ENCODE measurements at regions not wholly inside any gene's neighbourhood (a gene's known extent, or its start where the extent isn't known, plus 50 kb on each side); places are given as distances from the start of the nearest gene placed in this dataset.

DNA sequence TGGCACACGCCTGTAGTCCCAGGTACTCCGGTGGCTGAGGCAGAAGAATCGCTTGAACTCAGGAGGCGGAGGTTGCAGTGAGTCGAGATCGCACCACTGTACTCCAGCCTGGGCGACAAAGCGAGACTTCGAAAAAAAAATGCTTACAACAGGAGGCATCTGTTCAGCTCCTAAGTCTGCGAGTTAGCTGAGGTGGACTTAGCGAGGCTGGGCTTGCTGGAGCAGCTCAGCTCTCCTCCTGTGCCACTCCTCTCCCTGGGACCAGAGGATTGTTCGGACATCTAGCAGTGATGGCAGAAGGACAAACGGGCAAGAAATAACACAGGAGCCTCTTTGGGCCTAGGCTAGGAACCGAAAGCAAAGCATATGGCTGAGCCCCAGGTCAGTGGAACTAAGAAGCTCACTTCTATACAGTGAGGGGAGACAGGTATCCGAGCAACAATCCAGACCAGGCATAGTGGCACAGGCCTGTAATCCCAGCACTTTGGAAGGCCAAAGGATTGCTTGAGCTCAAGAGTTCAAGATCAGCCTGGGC is 260.1 kb downstream of the GLI2 start:
- TF ChIP-seq, protein P1, sequence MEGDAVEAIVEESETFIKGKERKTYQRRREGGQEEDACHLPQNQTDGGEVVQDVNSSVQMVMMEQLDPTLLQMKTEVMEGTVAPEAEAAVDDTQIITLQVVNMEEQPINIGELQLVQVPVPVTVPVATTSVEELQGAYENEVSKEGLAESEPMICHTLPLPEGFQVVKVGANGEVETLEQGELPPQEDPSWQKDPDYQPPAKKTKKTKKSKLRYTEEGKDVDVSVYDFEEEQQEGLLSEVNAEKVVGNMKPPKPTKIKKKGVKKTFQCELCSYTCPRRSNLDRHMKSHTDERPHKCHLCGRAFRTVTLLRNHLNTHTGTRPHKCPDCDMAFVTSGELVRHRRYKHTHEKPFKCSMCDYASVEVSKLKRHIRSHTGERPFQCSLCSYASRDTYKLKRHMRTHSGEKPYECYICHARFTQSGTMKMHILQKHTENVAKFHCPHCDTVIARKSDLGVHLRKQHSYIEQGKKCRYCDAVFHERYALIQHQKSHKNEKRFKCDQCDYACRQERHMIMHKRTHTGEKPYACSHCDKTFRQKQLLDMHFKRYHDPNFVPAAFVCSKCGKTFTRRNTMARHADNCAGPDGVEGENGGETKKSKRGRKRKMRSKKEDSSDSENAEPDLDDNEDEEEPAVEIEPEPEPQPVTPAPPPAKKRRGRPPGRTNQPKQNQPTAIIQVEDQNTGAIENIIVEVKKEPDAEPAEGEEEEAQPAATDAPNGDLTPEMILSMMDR (IDR thresholded peaks at IDR 0.05) = no peak
- TF ChIP-seq EP300 (IDR thresholded peaks at IDR 0.05) = no peak

Data from upper lobe of left lung (tissue), 4 donors.